H1 (cell line): ENCODE measurements at regions not wholly inside any gene's neighbourhood (a gene's known extent, or its start where the extent isn't known, plus 50 kb on each side); places are given as distances from the start of the nearest gene placed in this dataset.

ENCODE experiments used
- CHD2 ChIP-seq: IDR thresholded peaks from 2 replicates; pipeline ENCODE4 v1.6.1; 2012; ENCODE audit warnings: low read length, improper control_type of control experiment
- CHD7 ChIP-seq: fragments of 300-600 bp; sonication (generic); IDR thresholded peaks from 2 replicates; pipeline ENCODE4 v1.7.1; 2012; ENCODE audit warnings: low read length, moderate library complexity, mild to moderate bottlenecking, inconsistent platforms; ENCODE audit not compliant: insufficient replicate concordance
- CTCF ChIP-seq, 3 experiments: IDR thresholded peaks; 1 replicate in 2 of 3; 2 replicates in 1 of 3; pipeline versions ENCODE4 v1.5.1 to v1.6.1; 2011; ENCODE audit warnings: low read length in 3 of 3, mild to moderate bottlenecking in 3 of 3, inconsistent platforms in 2 of 3, low read depth in 1 of 3, moderate library complexity in 1 of 3; ENCODE audit not compliant: insufficient read depth in 1 of 3; ENCODE audit errors: control extremely low read depth in 1 of 3
- EGR1 ChIP-seq: IDR thresholded peaks from 2 replicates; pipeline ENCODE4 v1.6.1; 2011; ENCODE audit warnings: low read depth, low read length, borderline replicate concordance
- HDAC2 ChIP-seq, 2 experiments: fragments of 300-600 bp in 1 of 2; sonication (generic) in 1 of 2; IDR thresholded peaks; 2 replicates each; pipeline ENCODE4 v1.6.1; 2011 to 2012; ENCODE audit warnings: low read depth in 2 of 2, low read length in 2 of 2, mild to moderate bottlenecking in 2 of 2, moderate library complexity in 2 of 2, borderline replicate concordance in 1 of 2, inconsistent platforms in 1 of 2
- NRF1 ChIP-seq: IDR thresholded peaks from 2 replicates; pipeline ENCODE4 v1.6.1; 2011; ENCODE audit warnings: mild to moderate bottlenecking, low read depth, low read length, improper control_type of control experiment

- TF ChIP-seq CHD7 (no peak), HDAC2 (IDR thresholded peaks at IDR 0.05; ENCODE audit: borderline replicate concordance in 1 of 2, low read depth in 2 of 2, low read length in 2 of 2) (no peak), CHD2 (no peak), EGR1 (no peak), CTCF (IDR thresholded peaks at IDR 0.05; ENCODE audit: control extremely low read depth in 1 of 3, insufficient read depth in 1 of 3, low read depth in 1 of 3, low read length in 3 of 3) (no peak), NRF1 (no peak)
Measured at GRCh38 chr5:81896764-81897163, 75.1 kb upstream of the ATG10 start (continued).
